Activated CD4-positive, alpha-beta T cell treated with anti-CD3 and anti-CD28 coated beads for 1 hour (primary cell): ENCODE measurements at regions not wholly inside any gene's neighbourhood (a gene's known extent, or its start where the extent isn't known, plus 50 kb on each side); places are given as distances from the start of the nearest gene placed in this dataset.

Source experiments
- DNase-seq: peaks from one replicate; pipeline ENCODE4 v3.0.0-alpha.2; 2020

DNA sequence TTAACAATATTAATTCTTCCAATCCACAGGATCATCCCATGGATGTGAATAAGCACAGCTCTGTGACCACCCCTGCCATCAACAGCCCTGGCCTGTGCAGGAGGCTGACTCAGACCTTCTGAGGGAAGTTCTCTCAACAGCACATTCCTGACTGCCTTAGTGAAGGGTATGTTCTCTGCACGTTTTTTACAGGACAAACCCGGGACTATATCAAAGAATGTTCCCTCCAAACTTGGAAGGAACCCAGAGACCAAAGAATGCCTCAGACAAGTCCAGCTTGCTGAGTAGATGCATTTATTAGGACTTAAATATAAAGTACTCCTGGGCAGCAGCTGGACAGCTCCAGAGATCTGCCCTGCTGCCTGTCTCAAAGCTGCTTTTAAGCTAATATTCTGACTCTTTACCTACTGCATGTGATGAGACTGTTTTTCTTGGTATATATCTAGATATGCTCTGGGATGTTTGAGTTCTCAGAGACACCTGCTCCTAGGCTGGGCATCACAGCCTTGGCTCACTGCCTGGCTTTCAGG is 1127.8 kb upstream of the PRKX start:
- DNase-seq, result no peak

DNA sequence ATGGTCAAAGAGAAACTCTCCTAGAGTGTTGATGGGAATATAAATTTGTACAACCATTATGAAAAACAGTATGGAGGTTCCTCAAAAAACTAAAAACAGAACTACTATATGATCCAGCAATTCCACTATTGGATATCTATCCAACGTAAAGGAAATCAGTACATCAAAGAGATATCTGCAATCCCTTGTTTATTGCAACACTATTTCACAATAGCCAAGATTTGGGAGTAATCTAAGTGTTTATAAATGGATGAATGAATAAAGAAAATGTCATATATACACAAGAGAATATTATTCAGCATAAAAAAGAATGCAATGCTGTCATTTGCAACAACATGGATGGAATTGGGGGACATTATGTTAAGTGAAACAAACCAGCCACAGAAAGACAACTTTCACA is 1118.1 kb upstream of the PRKX start:
- DNase-seq, result no peak

DNA sequence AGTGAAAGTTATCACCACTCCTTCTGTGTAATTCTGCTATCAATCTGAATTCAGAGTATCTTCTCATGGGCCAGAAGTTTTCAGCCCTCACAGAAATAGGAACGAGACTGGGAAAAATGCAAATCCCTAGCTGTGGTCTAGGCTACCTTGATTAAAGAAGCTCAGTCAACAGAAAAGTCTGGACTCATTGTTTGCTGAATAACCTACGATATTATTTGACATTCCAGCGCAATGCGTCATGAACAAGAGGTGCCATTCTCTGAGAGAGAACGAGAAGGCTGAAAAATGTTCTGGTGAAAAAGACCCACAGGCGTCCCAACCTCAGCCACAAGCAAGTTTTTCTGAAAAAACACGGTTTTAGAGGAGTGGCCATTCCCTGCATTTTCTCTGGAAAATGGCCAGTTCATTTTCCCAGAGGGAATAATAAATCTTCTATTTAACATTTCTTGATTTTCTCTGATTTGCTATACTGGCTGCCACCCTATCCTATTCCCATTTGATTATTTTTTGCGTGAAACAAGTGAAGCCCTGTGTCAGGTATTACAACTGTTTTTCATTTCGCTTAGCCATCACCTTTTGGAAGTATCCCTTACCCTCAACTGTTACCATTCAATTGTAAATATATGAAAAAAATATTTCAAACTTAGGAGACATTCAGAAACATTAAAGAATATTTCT is 1117.6 kb upstream of the PRKX start:
- no peak for DNase-seq

DNA sequence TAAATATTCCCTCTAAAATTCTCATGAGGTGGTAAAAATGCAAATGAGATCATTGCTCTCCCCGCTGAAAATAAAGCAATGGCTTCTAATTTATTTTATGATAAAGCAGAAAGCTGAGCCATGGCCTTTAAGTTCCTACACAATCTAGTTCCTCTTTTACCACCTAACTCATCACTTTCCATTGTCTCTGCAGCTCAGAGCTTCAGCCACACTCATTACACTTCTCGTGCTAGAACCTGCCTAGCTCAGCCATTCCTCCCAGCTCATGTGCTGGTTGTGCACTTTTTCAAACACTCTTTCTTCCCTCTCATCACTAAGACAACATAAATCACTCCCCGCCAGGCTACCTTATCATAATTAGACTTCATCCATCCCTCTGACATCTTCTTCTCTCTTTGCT is 1112.1 kb upstream of the PRKX start:
- DNase-seq, result no peak

- no peak for DNase-seq
Observed at GRCh38 chrX:4809571-4809970, 1096.1 kb upstream of the PRKX start.

- DNase-seq, result no peak
Observed at GRCh38 chrX:4805502-4805901, 1092.1 kb upstream of the PRKX start.

DNA sequence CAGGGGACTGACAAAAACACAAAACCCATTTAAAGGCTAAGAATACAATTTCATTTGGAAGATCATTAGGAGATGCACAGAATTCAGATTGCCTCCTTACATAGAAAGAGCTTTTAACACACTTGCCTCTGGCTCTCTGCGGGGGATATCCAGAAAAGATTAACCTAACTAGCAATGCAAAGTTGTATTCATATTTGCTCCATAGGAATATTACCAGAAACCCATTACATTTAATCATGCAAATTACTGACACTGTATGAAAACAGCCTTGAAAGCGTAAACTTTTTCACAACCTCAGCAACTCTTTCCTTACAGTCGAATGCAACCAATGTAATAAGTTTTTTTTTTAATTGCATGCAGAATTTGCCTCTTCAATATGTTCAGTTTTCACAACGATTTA is 1087.3 kb upstream of the PRKX start:
- no peak for DNase-seq

DNA sequence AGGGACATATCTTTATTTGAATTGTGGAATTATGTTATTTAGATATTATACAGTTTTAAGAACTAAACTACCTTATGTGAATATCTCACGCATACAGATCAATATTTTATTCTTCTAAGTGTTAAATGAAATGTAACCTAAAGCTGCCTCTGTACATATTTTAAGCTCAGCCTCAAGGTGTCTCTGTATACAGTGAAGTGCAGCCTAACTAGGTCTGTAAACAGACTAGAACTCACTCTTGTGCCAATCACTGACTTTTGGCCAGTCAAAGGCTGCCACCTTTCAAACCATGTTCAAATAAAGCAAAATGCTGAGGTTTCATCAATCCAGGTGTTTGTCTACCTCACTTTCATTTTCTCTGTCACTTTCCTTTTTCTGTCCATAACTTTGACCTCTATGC is 1074.5 kb upstream of the PRKX start:
- DNase-seq, result no peak

GRCh38 chrX:4764888-4765287 is 1051.4 kb upstream of the PRKX start:
- DNase-seq, result no peak

GRCh38 chrX:4762196-4762595 is 1048.7 kb upstream of the PRKX start:
- no peak for DNase-seq

- DNase-seq, result no peak
Observed at GRCh38 chrX:4754878-4755604, 1041.6 kb upstream of the PRKX start.

- DNase-seq, result no peak
Observed at GRCh38 chrX:4741024-4741423, 1027.6 kb upstream of the PRKX start.

- no peak for DNase-seq
Observed at GRCh38 chrX:4735299-4735698, 1021.9 kb upstream of the PRKX start.

- no peak for DNase-seq
Observed at GRCh38 chrX:4710618-4711433, 997.4 kb upstream of the PRKX start.

DNA sequence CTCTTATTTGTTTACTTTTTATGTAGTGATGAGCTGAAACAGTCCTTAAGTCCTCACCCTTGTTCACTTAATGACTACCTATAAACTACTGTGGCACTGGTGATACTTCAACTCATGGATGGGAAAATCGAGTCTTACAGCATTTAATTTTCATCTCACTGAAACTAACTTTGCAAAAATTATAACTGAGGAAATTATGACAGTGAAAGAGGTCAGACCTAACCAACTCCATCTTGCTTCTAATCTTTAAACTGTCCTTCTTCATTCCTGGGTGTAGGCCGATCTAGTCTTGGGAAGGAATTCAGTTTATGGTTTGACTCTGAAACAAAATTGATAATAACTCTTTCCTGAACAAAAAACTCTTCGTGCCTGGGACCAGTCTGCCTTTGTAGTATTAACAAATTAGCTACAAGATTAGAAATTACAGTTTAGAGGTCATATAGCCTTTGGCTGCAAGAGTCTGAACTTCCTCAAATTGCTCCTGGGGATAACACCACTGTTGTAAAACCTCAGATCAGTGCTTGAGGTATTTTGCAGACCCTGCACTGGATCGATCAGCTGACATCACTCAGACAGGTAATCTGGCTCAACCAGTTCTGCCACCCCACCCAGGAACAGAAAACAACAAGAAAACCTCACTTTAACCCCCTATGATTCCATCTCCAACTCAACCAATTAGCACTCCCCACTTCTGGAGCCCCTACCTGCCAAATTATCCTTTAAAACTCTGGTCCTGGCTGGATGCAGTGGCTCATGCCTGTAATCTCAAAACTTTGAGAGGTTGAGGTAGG is 995.7 kb upstream of the PRKX start:
- DNase-seq, result no peak

DNA sequence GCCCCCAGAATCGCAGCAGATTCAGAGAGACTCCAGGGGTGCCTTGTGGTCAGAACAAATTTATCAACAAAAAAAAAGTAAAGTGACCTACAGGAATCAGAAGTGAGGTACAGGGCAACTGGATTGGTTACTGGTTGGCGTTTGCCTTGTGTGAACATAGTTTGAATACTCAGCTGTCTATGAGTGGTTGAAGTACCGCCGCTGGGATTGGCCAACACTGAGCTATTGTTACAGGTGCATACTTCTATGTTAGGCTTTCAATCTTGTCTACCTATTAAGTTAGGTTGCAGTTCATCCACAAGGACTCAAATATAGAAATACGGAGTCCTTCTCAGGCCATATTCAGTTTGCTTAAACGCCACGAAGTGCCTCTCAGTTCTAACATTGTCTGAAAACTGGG is 993.5 kb upstream of the PRKX start:
- no peak for DNase-seq

GRCh38 chrX:4690521-4690920 is 977.1 kb upstream of the PRKX start:
- no peak for DNase-seq

DNA sequence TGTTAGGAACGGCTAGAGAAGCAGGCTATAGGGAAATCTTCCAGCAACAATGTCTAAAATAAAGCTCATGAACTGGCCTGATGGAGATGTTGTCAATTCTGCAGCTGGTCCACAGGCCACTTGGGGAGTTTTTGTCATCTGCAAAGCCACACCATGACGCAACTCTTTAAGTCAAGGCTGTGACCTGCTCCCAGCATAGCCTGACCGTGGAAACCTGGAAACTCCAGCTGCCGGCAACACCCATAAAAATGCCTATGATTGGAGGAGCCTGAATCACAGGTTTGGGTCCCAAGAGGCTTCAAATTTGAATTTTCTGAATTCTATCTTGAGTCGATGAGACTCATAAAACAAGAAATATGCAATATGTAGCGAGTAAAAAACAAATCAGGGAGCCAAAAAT is 969.2 kb upstream of the PRKX start:
- no peak for DNase-seq

- DNase-seq, result no peak
Observed at GRCh38 chrX:4675686-4676300, 962.3 kb upstream of the PRKX start.

DNA sequence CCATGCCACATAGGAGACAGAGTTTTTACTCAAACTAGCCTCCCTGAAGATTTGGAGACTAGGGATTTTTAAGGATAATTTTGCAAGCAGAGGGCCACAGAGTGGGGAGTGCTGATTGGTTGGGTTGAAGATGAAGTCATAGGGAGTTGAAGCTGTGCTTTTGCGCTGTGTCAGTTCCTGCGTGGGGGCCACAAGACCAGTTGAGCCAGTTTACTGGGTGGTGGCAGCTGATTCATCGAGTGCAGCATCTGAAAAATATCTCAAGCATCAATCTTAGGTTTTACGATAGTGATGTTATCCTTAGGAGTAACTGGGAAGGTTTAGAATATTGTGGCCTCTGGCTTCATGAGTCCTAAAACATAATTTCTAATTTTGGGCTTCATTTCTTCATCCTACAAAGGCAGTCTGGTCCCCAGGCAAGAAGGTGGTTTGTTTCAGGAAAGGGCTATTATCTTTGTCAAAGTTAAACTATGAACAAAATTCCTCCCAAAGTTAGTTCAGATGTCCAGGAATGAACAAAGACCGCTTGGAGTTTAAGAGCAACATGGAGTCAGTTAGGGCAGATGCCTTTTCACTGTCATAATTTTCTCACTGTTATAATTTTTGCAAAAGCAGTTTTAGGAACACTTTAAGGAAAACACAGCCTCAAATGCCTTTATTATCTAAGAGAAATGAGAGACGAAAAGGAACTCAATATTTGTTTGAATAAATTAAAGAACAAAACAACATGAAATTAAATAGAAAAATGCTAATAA is 960.8 kb upstream of the PRKX start:
- DNase-seq, result no peak

DNA sequence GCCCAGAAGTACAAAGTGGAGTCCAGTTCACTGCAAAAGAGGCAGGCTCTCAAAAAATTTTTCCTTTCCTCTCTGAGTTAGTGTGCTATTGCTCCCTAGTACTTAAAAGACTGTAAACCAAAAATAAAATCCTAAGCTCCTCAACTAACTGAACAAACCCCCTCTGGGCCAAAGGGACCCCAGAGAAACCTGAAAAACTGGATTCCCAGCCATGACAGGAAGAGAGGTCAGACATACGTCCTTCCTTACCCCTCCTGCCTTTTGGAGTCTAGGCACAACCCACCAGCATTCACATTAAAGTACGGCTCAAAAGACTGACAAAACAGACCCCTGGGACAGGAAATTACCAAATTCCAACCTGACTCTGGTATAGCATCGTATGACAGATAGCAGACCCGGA is 957.9 kb upstream of the PRKX start:
- DNase-seq, result no peak

- DNase-seq, result no peak
Observed at GRCh38 chrX:4670606-4671005, 957.2 kb upstream of the PRKX start.
